Mesenchymal stem cell (in vitro differentiated cells and primary cell): ENCODE measurements at regions not wholly inside any gene's neighbourhood (a gene's known extent, or its start where the extent isn't known, plus 50 kb on each side); places are given as distances from the start of the nearest gene placed in this dataset.
"Not testable (repeated sequence)": the region's sequence is repeated elsewhere in the genome, so short reads cannot be mapped to it uniquely, and the experiment has no call there.

Experiments
- DNase-seq: peaks from one replicate; pipeline ENCODE4 v3.0.0-alpha.2; 2013
- H2AFZ ChIP-seq: one replicate; pipeline ENCODE4 v1.6.1; 2013; ENCODE audit warnings: low read depth, mild to moderate bottlenecking, control low read depth, inconsistent platforms, low read length, moderate library complexity
- H2AK5ac ChIP-seq: 2 replicates; pipeline ENCODE4 v1.6.1; 2013; ENCODE audit warnings: low read length, moderate library complexity, mild to moderate bottlenecking, inconsistent platforms; ENCODE audit not compliant: severe bottlenecking
- H2BK120ac ChIP-seq: one replicate; pipeline ENCODE4 v1.6.1; 2013; ENCODE audit warnings: low read depth, mild to moderate bottlenecking, inconsistent platforms, low read length, moderate library complexity
- H2BK12ac ChIP-seq, 2 experiments: one replicate each; pipeline ENCODE4 v1.6.1; 2013; ENCODE audit warnings: inconsistent platforms in 2 of 2, low read length in 2 of 2, mild to moderate bottlenecking in 2 of 2, moderate library complexity in 2 of 2, control low read depth in 1 of 2
- H2BK15ac ChIP-seq: one replicate; pipeline ENCODE4 v1.6.1; 2013; ENCODE audit warnings: mild to moderate bottlenecking, low read depth, inconsistent platforms; ENCODE audit not compliant: poor library complexity, severe bottlenecking
- H2BK5ac ChIP-seq: 2 replicates; pipeline ENCODE4 v1.6.1; 2013; ENCODE audit warnings: low read depth, mild to moderate bottlenecking, low read length, control low read depth, inconsistent platforms; ENCODE audit not compliant: poor library complexity, severe bottlenecking
- H3K14ac ChIP-seq, 2 experiments: one replicate each; pipeline ENCODE4 v1.6.1; 2013; ENCODE audit warnings: inconsistent platforms in 2 of 2, low read length in 2 of 2, control low read depth in 1 of 2, mild to moderate bottlenecking in 1 of 2, moderate library complexity in 1 of 2
- H3K18ac ChIP-seq, 2 experiments: one replicate each; pipeline ENCODE4 v1.6.1; 2013; ENCODE audit warnings: inconsistent platforms in 2 of 2, low read length in 2 of 2, control low read depth in 1 of 2, low read depth in 1 of 2, mild to moderate bottlenecking in 1 of 2
- H3K23ac ChIP-seq, 2 experiments: one replicate each; pipeline ENCODE4 v1.6.1; 2013; ENCODE audit warnings: inconsistent platforms in 2 of 2, low read length in 2 of 2, mild to moderate bottlenecking in 2 of 2, moderate library complexity in 2 of 2, control low read depth in 1 of 2
- H3K27ac ChIP-seq: 2 replicates; pipeline ENCODE4 v1.5.1; 2013; ENCODE audit warnings: mild to moderate bottlenecking, moderate library complexity, low read length, control low read depth, inconsistent platforms; ENCODE audit not compliant: poor library complexity, severe bottlenecking
- H3K27me3 ChIP-seq, 2 experiments: 2 replicates each; pipeline versions ENCODE4 v1.6.1 to v1.7.0; 2013; ENCODE audit warnings: low read length in 2 of 2, mild to moderate bottlenecking in 2 of 2, moderate library complexity in 2 of 2, control low read depth in 1 of 2, inconsistent platforms in 1 of 2; ENCODE audit not compliant: control insufficient read depth in 1 of 2, insufficient read depth in 1 of 2
- H3K36me3 ChIP-seq, 2 experiments: 2 replicates each; pipeline versions ENCODE4 v1.6.1 to v1.7.0; 2013; ENCODE audit warnings: low read length in 2 of 2, control low read depth in 1 of 2, inconsistent platforms in 1 of 2, low read depth in 1 of 2, mild to moderate bottlenecking in 1 of 2; ENCODE audit not compliant: insufficient read depth in 2 of 2, control insufficient read depth in 1 of 2
- H3K4ac ChIP-seq, 2 experiments: one replicate each; pipeline ENCODE4 v1.6.1; 2013; ENCODE audit warnings: inconsistent platforms in 2 of 2, low read length in 2 of 2, mild to moderate bottlenecking in 2 of 2, moderate library complexity in 2 of 2, control low read depth in 1 of 2, low read depth in 1 of 2
- H3K4me1 ChIP-seq: 2 replicates; pipeline ENCODE4 v1.6.1; 2013; ENCODE audit warnings: low read depth, low read length, control low read depth; ENCODE audit not compliant: control insufficient read depth, insufficient read depth
- H3K4me2 ChIP-seq: 2 replicates; pipeline ENCODE4 v1.6.1; 2013; ENCODE audit warnings: low read length, mild to moderate bottlenecking, inconsistent platforms; ENCODE audit not compliant: poor library complexity, severe bottlenecking
- H3K4me3 ChIP-seq, 2 experiments: 2 replicates each; pipeline versions ENCODE4 v1.5.1 to v1.7.0; 2013; ENCODE audit warnings: low read length in 2 of 2, mild to moderate bottlenecking in 2 of 2, control low read depth in 1 of 2, low read depth in 1 of 2; ENCODE audit not compliant: insufficient read depth in 1 of 2
- H3K79me1 ChIP-seq: replicated peaks from 2 replicates; pipeline ENCODE4 v1.6.1; 2013; ENCODE audit warnings: mild to moderate bottlenecking, control low read depth, low read length, inconsistent platforms; ENCODE audit not compliant: poor library complexity, severe bottlenecking
- H3K9ac ChIP-seq: 2 replicates; pipeline ENCODE4 v1.7.0; 2013; ENCODE audit warnings: mild to moderate bottlenecking, low read length, moderate library complexity
- H3K9me3 ChIP-seq: 2 replicates; pipeline ENCODE4 v1.7.0; 2013; ENCODE audit warnings: mild to moderate bottlenecking, low read length; ENCODE audit not compliant: control insufficient read depth
- H4K8ac ChIP-seq: one replicate; pipeline ENCODE4 v1.6.1; 2013; ENCODE audit warnings: inconsistent platforms, mild to moderate bottlenecking, low read length, moderate library complexity
- H4K91ac ChIP-seq: one replicate; pipeline ENCODE4 v1.6.1; 2013; ENCODE audit warnings: mild to moderate bottlenecking, low read length, inconsistent platforms
- WGBS: methylation state at CpG from one replicate; pipeline ENCODE4 v1.1.7; 2013; ENCODE audit warnings: mixed read lengths; 5-methylcytosine and 5-hydroxymethylcytosine counted together

- 90% methylated on average over 1 of the region's 3 CpGs for WGBS
- H2AFZ ChIP-seq, H3K4me2 ChIP-seq, H4K8ac ChIP-seq, H2BK120ac ChIP-seq, H3K9me3 ChIP-seq, H3K9ac ChIP-seq, H3K4me3 ChIP-seq, H3K4ac ChIP-seq, H3K18ac ChIP-seq, H4K91ac ChIP-seq, H2AK5ac ChIP-seq, H2BK12ac ChIP-seq, DNase-seq, H3K27ac ChIP-seq, H3K79me1 ChIP-seq, H3K14ac ChIP-seq, H2BK5ac ChIP-seq, H3K23ac ChIP-seq, H3K4me1 ChIP-seq, H3K36me3 ChIP-seq, H2BK15ac ChIP-seq: not testable (repeated sequence)
- peaks cover 17 to 57% of the 10 kb centered on the region in 2 experiments for H3K27me3 ChIP-seq
Measured at GRCh38 chr11:71367276-71367675, 80.9 kb downstream of the DHCR7 start.

- Histone ChIP-seq H3K79me1 (no peaks in the 10 kb centered on the region), H4K91ac (no peak overlapping the region), H3K18ac (no peak overlapping the region), H2BK15ac (no peak overlapping the region), H3K4me2 (no peak overlapping the region), H4K8ac (no peak overlapping the region), H2AK5ac (no peak overlapping the region), H3K4ac (no peak overlapping the region), H3K4me1 (no peaks in the 10 kb centered on the region), H3K4me3 (no peak overlapping the region), H2BK120ac (no peak overlapping the region), H3K27me3 (peaks cover 17 to 48% of the 10 kb centered on the region in 2 experiments), H3K23ac (no peak overlapping the region), H3K27ac (no peak overlapping the region), H3K9ac (no peak overlapping the region), H3K36me3 (no peaks in the 10 kb centered on the region), H2BK5ac (no peak overlapping the region), H2AFZ (no peak overlapping the region), H3K9me3 (peaks cover 4% of the 10 kb centered on the region), H3K14ac (no peak overlapping the region), H2BK12ac (no peak overlapping the region)
- WGBS = 83% methylated on average over 7 of the region's 7 CpGs
- DNase-seq = no peak
Measured at GRCh38 chr11:71366076-71366475, 82.1 kb downstream of the DHCR7 start.

- Histone ChIP-seq H3K14ac (no peak overlapping the region), H3K4me1 (no peaks in the 10 kb centered on the region), H2BK120ac (no peak overlapping the region), H2AFZ (no peak overlapping the region), H2BK15ac (no peak overlapping the region), H4K91ac (no peak overlapping the region), H3K79me1 (no peaks in the 10 kb centered on the region), H3K36me3 (no peaks in the 10 kb centered on the region), H3K27me3 (peaks cover 17 to 43% of the 10 kb centered on the region in 2 experiments), H2AK5ac (no peak overlapping the region), H3K18ac (no peak overlapping the region), H3K4me3 (no peak overlapping the region), H2BK5ac (no peak overlapping the region), H3K9ac (no peak overlapping the region), H3K27ac (no peak overlapping the region), H4K8ac (no peak overlapping the region), H3K4ac (no peak overlapping the region), H2BK12ac (no peak overlapping the region), H3K4me2 (no peak overlapping the region), H3K23ac (no peak overlapping the region), H3K9me3 (peaks cover 4% of the 10 kb centered on the region)
- DNase-seq = no peak
- WGBS = 90% methylated on average over 6 of the region's 6 CpGs
Measured at GRCh38 chr11:71365626-71366025, 82.6 kb downstream of the DHCR7 start.

- Histone ChIP-seq H2BK5ac (no peak overlapping the region), H2AK5ac (no peak overlapping the region), H3K9me3 (peaks cover 4% of the 10 kb centered on the region), H3K27ac (no peak overlapping the region), H4K8ac (no peak overlapping the region), H3K18ac (no peak overlapping the region), H3K23ac (no peak overlapping the region), H3K27me3 (peaks cover 17 to 37% of the 10 kb centered on the region in 2 experiments), H2BK120ac (no peak overlapping the region), H4K91ac (no peak overlapping the region), H3K4me3 (no peak overlapping the region), H3K4me2 (no peak overlapping the region), H3K79me1 (no peaks in the 10 kb centered on the region), H2AFZ (no peak overlapping the region), H3K4ac (no peak overlapping the region), H3K14ac (no peak overlapping the region), H3K4me1 (no peaks in the 10 kb centered on the region), H3K9ac (no peak overlapping the region), H3K36me3 (no peaks in the 10 kb centered on the region), H2BK15ac (no peak overlapping the region), H2BK12ac (no peak overlapping the region)
- DNase-seq = no peak
- WGBS = 87% methylated on average over 5 of the region's 5 CpGs
Measured at GRCh38 chr11:71364806-71365205, 83.4 kb downstream of the DHCR7 start.
